HG02642 (cell line): ENCODE measurements at regions not wholly inside any gene's neighbourhood (a gene's known extent, or its start where the extent isn't known, plus 50 kb on each side); places are given as distances from the start of the nearest gene placed in this dataset.
"Not testable (repeated sequence)": the region's sequence is repeated elsewhere in the genome, so short reads cannot be mapped to it uniquely, and the experiment has no call there.

ENCODE experiments used
- ATAC-seq: cut with Tn5 transposase; IDR thresholded peaks from one replicate; pipeline ENCODE4 v1.9.1; 2021; ENCODE audit warnings: mild to moderate bottlenecking; ENCODE audit not compliant: unreplicated experiment, poor library complexity

DNA sequence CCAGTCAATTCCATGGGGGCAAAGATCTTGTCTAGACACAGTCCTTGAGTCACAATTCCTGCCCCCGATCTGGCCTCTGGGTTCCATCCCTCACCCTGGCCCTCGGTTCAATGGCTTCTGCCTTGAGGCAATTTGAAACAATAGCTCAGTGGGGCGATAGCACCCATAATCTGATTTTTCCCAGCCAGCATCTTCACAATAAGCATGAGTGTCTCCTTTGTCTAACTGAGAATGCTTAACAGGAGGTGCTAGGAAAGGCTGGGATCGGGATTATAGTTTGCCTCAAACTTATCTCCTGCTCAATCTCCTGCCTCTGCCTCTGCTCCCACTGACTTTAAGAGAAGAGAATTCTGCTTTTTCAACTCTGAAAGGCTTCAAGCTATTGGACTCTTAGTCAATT is 293.9 kb upstream of the PROX1 start:
- no peak for ATAC-seq

DNA sequence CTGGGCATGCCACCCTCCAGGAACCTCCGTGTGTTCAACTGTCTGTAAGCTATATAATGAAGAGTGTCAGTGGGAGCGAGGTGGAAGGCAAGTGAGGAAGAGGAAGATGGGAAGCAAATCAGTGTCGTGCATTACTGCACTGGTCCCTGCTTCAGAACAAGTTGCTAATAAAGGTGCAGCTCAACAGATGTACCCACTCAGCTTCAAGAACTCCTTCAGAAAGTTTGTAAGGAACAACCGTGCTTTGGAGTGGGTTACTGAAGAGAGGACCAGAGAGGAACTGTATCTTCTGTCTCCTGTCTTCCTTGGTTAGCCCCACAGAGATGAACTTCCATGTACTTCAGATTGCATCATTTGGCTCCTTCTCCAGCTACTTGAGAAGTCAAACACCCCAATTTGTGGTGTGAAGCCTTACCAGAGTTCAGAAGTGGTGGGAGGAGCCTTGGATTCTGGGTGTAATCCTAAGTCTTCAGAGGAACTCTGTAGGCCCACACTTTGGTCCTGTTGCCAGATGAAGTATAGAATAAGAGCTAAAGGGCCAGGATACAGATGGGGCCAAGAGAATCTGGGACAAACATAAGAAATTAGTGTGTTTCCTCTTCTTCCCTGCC is 290.5 kb upstream of the PROX1 start:
- ATAC-seq = no peak

DNA sequence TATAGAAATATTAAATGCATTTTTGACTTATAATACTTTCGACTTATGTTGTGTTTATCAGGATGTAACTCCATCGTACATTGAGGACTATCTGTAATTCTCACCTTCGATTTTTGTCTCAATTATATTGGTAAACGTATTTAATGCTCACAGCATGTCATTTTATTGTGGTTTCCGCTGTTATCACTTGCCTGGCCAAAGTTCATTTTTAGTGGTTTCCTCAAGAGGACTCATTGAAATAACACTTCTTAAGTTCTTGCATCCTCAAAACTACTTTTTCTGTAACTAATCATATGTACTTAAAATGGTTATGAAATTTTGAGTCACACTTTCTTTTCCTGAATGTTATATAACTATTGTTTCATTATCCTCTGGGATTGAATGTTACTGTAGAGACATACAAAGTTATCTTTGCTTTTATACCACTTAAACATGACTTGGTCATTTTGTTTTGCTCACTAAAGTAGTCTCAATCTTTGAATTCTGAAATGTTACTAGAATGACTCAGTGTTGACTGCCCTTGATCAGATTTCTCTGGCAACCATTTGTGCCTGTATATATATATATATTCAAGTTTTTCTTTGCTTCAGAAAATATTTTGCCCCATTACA is 289.6 kb upstream of the PROX1 start:
- no peak for ATAC-seq

DNA sequence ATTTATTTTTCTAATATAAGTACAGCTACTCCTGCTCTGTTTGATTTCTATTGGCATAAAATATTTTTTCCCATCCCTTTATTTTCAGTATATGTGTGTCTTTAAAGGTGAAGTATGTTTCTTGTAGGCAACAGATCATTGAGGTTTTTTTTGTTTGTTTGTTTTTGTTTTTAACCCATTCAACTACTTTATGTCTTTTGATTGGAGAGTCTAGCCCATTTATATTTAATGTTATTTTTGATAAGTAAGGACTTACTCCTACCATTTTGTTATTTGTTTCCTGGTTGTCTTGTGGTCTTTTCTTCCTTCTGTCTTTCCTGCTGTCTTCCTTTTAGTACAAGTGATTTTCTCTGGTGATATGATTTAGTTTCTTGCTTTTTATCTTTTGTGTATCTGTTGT is 285.1 kb upstream of the PROX1 start:
- no peak for ATAC-seq

DNA sequence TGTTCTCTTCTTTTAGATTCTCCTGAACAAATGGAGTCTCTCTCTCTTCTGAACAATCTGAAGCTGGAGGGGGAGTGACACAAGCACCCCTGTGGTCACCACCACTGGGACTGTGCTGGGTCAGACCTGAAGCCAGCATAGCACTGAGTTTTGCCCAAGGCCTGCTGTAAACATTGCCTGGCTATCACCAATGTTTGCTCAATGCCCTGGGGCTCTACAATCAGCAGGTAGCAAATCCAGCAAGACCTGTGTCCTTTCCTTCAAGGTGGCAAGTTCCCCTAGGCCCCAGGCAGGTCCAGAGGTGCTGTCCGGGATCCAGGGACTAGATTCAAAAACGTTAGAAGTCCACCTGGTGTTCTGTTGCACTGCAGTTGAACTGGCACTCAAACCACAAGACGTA is 282.8 kb upstream of the PROX1 start:
- ATAC-seq = no peak

DNA sequence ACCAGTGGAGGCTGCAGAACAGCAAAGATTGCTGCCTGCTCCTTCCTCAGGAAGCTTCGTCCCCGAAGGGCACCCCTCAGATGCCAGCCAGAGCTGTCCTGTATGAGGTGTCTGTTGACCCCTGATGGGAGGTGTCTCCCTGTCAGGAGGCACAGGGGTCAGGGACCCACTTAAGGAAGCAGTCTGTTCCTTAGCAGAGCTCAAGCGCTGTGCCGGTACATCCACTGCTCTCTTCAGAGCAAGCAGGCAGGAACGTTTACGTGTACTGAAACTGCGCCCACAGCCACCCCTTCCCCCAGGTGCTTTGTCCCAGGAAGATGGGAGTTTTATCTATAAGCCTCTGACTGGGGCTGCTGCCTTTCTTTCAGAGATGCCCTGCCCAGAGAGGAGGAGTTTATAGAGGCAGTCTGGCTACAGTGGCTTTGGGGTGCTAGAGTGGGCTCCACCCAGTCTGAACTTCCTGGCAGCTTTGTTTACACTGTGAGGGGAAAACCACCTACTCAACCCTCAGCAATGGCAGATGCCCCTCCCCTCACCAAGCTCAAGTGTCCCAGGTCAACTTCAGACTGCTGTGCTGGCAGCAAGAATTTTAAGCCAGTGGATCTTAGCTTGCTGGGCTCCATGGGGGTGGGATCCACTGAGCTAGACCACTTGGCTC is 275.8 kb upstream of the PROX1 start:
- ATAC-seq = not testable (repeated sequence)

DNA sequence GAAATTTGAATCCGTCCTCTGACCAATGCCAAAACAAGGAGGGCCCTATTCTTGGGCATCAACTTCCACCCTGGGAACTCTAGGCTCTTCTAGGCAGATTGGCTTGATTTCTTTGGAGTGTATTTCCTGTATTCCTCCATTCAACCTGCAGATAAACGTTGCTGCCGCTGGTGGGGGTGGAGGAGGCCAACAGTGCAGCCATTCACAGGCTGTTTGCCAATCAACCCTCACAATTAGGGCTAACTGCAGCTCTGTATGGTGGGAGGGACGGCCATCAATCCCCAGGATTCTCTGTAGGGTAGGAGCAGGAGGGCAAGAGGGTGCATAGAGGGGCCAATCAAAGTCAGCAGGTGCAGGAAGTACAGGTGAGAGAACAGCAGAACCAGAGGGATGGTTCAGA is 273.1 kb upstream of the PROX1 start:
- ATAC-seq = no peak

DNA sequence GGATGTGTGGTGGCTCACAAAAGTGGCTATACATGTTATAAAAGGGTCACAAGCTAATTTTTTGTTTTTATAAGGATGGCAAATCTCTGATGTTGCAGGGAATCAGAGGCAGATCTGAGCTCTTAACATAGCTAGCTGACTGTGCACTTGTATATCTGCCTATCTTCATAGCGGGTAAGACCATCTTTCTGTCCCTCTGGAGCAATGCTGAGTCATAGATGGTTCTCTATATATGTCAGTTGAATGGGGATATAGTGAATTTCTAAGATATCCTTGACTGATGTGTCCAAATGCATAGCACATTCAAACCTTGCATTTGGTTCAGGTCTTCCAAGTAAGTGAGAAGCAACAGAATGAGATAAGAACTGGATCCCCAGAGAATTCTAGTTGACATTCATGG is 272.6 kb upstream of the PROX1 start:
- no peak for ATAC-seq

DNA sequence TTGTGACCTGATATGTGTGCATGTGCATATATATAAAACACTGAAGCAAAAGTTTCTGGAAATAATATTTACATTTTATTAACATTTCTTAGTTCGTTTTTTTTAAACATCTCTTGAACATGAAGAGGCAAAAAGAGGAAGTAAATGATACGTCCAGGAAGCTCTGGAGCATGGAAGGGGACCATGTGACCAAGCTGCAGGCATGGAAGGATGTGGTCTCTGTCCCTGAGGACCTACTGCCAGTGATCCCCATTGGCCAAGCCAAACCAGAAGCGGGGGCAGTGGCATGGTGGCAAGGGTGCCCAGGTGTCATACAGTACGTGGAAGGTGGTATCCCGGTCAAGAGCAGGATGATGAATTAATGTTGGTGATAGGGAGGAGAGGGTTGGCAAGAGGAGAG is 268.3 kb upstream of the PROX1 start:
- no peak for ATAC-seq

DNA sequence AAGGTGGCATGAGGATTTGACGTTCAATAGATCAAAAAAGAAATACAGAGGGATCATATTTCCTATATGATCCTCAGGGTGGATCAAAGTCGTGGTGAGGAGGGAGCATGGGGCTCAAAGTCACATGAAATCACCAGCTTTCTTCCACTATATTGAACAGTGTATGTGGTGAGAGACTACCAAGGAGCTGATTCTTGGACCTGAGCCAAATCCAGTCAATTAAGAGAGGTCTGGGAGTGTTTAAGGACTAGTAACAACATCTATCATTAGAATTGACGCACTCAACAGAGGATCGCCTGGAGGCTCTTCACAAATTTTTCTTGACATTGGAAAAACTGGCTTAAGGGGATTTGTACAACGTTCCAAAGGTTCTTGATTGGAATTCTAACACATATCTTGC is 267.7 kb upstream of the PROX1 start:
- no peak for ATAC-seq

DNA sequence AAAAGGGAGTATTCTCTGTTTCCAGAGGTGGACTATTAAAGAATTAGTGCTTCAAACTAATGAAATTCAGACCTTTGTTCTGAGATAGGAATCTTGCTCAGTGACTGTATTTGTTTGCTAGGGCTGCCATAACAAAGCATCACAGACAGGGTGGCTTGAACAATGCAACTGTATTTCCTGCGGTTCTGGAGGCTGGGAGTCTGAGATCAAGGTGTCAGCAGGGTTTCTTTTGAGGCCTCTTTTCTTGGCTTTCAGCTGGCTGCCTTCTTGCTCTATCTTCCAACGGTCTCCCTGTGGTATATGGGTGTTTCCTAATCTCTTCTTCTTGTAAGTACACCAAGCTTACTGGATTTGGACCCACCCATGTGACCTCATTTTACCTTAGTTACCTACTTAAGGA is 264.6 kb upstream of the PROX1 start:
- no peak for ATAC-seq

DNA sequence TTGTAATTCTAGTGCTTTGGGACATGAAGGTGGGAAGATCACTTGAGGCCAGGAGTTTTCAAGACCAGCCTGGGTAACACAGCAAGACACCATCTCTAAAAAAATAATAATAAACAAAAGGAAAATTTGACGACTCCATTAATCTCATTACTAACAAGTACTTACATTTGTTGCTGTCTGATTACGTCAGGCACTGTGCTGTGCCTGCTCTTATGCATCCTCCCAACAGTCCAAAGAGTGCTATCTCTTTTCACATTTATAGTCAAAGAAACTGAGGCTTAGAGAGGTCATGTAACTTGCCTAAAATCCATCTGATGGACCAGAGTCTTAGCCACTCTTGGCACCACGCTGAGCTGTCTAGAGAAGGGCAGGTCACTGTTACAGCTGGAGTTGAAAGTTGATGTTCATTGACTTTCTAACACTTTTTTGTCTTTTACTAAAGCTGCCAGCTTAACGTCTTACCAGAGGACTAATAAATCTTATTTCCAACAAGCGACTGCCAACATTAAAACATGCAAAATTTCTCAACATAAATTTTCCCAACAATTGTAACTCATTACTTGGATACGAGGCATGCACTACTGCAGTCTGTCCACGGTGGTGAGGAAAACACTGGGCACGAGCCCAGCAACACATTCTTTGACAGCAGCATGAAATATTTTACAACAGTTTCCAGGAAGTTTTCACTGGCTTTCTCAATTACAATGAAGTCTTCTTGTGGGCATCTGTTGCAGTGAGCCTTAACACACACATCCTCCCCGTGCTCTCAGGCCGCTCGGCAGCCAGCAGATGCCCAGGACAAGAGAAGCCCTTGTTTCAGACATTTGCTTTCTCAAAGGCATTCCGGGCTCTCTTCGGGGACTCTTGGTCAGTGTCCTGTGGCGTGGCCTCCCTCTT is 262.9 kb upstream of the PROX1 start:
- no peak for ATAC-seq

DNA sequence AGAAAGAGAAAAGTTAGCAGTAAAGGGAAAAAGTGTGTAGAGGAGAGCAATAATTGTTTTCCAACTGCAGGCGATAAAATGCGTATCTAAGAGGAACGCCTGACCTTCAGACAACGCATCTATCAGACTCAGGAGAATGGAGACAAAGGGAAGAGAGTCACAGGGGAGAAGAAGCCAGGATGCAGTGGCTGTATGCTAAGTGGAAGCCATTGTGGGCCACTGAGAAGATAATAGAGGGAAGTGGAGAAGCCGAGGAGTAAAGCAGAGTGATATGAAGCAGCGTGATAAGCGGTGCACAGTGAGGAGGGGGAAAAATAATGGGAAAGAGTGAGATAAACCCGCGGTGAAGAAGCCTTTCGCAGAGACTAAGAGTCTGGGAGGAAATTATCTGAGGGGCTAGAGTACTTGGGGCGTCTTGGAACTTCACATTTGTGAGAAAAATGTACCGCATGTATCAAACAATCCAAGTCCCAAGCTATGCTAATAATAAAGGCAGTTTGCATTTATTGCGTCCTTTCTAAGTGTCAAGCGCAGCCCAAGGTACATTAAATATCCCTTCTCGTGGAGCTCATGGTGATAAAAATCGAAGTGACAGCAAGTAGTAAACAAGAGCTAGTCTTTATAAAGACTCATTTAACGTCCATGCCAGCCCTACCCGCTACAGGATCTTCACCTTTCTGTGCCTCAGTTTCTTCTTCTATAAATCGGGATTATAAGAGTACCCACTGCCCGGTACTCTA is 259.8 kb upstream of the PROX1 start:
- ATAC-seq = no peak

DNA sequence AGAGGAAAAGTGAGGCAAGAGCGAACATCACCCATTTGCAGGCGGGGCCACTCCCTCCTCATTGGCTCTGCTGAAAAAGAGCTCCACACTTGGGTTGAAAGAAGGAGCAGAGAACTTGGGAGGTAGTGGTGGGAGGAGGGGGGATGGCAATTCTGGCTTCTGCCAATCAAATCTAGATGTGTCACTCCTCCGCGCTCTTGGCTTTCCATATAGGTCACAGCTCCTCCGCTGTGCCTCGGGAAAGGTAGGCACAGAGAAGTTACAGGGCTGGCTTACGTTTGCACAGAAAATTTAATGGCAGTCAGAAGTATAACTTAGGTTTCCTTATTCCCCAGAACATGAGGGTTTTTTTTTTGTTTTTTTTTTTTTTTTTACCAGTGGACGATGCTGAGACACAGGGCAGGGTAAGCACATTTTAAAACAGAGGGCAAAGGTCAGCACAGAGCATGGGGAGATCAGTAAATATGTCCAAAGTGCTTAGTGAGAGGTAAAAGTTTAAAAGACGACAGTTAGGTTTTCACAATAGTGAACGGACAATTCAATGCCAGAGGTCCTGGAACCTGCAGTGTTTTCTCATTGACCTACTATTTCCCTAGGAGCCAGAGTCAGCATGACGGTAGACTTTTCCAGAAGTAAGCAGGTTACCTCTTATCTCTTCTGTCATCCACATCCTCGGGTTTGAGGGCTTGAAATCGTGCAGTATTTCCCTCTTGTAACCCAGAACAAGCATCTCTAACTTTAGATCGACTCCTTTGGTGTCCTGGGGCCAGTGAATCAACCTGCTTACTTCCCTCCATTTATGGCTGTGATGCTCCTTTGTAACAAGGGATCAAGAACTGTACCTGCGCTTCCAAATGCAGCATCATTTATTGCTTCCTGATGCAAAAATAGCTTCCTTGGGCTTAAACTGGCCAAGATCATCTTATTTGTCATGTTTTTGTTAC is 258.9 kb upstream of the PROX1 start:
- no peak for ATAC-seq

DNA sequence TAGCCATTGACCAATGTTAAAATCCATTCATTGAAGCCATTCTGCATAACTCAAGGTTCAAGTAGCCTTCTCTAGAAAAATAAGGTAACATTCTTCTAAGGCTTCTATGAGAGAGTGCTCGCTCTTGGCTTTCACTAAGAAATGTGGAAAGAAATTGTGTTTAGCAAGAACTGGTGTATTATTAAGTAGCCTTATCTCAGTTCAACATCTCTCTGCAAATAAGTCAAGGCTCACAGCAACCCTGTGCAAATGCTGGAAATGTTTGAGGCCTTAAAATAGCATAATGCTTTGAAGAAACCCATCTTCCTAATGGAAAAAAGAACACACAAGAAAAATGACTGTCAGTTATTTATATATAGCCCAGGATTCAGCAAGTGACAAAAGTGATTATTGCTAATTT is 254.1 kb upstream of the PROX1 start:
- ATAC-seq = no peak

DNA sequence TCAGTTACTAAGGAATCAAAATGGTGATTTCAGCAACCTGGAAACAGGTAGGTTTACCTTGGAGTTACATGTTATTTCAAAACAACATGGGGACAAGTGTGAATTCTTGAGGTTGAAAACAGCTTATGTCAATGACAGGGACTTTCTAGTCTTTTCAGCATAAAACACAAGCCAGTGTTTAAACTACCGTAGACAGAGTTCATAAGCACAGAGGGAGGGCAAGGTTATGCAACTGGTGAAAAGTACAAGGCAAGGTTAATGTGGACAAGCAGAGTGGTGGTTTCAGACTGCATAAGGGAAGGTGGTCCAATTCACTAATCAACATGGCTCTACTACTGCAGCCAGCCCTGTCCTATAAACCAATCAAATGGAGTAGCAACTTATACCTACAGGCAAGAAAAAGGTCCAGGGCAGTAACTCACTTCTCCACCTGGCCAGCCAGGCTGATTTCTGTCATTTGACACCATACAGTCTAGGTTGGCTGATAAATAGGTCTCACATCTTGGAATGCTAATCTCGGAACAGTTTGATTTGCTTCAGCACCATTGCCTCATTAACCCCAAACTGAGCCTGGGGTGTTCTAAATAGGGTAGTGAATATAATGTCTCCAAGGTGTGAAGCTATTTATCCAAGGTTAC is 250.3 kb upstream of the PROX1 start:
- ATAC-seq = no peak

DNA sequence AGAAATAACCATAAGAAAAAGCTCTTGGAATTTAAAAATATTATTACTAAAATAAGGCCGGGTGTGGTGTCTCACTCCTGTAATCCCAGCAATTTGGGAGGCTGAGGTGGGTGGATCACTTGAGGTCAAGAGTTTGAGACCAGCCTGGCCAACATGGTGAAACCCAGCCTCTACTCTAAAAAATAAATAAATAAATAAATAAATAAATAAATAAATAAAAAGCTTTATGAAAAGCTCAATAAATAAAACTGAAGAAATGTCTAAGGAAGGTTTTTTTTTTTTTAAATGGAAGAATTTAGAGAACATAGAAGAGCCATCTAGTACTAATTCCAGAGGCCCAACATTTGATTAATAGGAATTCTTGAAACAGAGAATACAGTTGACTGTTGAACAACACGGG is 249.1 kb upstream of the PROX1 start:
- no peak for ATAC-seq

DNA sequence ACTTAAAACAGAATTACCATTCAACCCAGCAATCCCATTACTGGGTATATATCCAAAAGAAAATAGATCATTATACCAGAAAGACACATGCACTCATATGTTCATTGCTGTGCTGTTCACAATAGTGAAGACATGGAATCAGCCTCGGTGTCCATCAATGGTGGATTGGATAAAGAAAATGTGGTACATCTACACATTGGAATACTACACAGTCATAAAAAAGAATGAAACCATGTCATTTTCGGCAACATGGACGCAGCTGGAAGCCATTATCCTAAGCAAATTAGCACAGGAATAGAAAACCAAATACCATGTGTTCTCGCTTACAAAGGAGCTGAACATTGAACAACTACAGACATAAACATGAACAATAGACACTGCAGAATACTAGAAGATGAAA is 244.8 kb upstream of the PROX1 start:
- ATAC-seq = no peak

DNA sequence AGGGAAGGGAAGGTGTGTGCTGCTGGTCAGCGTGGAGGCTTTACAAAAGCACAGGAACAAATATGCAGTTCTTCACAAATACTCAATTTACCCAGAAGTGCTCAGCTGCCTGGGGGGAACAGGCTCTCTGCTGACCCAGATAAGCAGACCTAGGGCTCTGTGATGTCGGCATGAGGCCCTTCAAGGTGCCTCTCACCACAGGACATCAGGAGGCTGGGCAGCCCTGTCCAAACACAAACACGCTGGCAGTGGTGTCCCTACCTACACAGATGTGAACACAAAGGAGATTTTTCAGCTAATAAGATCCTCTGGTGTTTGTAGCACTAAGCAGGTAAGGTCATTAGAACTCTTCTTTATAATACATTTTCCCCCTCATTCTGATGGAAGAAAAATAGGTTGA is 243.0 kb upstream of the PROX1 start:
- no peak for ATAC-seq
